SK-N-SH (cell line): ENCODE measurements at regions not wholly inside any gene's neighbourhood (a gene's known extent, or its start where the extent isn't known, plus 50 kb on each side); places are given as distances from the start of the nearest gene placed in this dataset.

Experiments
- CTCF ChIA-PET: fragments of 300-600, 350-600 bp; formaldehyde crosslinking; extraction: SDS; loops from one replicate; lab custom pipeline; 2021; lab: Yijun Ruan, JAX
- POLR2A ChIA-PET: fragments of 350-600 bp; sonication (Branson Sonifier 250); formaldehyde crosslinking; extraction: SDS; loops from one replicate; lab custom pipeline; 2020; ENCODE audit warnings: antibody characterized with exemption, inconsistent platforms; lab: Yijun Ruan, JAX
- DNase-seq: peaks from one replicate; pipeline ENCODE4 v3.0.0; 2012
- H2AFZ ChIP-seq: fragments of 200-600 bp; sonication (generic); 2 replicates; pipeline ENCODE4 v1.8.1; 2016; ENCODE audit warnings: antibody characterized with exemption, mild to moderate bottlenecking, low read depth
- H3F3A ChIP-seq: fragments of 200-600 bp; sonication (generic); replicated peaks from 2 replicates; pipeline ENCODE3; 2016; ENCODE audit warnings: antibody characterized with exemption, mild to moderate bottlenecking; ENCODE audit not compliant: insufficient read depth
- H3K27ac ChIP-seq, 2 experiments: fragments of 200-500 bp in 1 of 2; fragments of 200-600 bp in 1 of 2; sonication (Bioruptor generic) in 1 of 2; sonication (generic), shearing (Covaris generic) in 1 of 2; 2 replicates each; pipeline versions ENCODE4 v1.5.1 to v1.6.1; 2014 to 2016; ENCODE audit warnings: low read depth in 2 of 2, inconsistent platforms in 1 of 2, low read length in 1 of 2, mild to moderate bottlenecking in 1 of 2, mixed read lengths in 1 of 2
- H3K27me3 ChIP-seq: fragments of 200-600 bp; sonication (generic), shearing (Covaris generic); 2 replicates; pipeline ENCODE4 v1.6.1; 2016; ENCODE audit warnings: mixed run types; ENCODE audit not compliant: insufficient read depth
- H3K36me3 ChIP-seq, 2 experiments: fragments of 200-500 bp in 1 of 2; fragments of 200-600 bp in 1 of 2; sonication (Bioruptor generic) in 1 of 2; sonication (generic) in 1 of 2; replicated peaks in 1 of 2; 2 replicates each; pipeline versions ENCODE3 to v1.5.1; 2014 to 2016; ENCODE audit warnings: low read length in 1 of 2, mild to moderate bottlenecking in 1 of 2; ENCODE audit not compliant: insufficient read depth in 2 of 2, control insufficient read depth in 1 of 2
- H3K4me1 ChIP-seq, 2 experiments: fragments of 200-500 bp in 1 of 2; fragments of 200-600 bp in 1 of 2; sonication (Bioruptor generic) in 1 of 2; sonication (generic), shearing (Covaris generic) in 1 of 2; 2 replicates each; pipeline versions ENCODE4 v1.5.1 to v1.6.1; 2014 to 2016; ENCODE audit warnings: low read depth in 1 of 2, low read length in 1 of 2, mixed run types in 1 of 2; ENCODE audit not compliant: insufficient read depth in 2 of 2, control insufficient read depth in 1 of 2
- H3K4me2 ChIP-seq: fragments of 200-600 bp; sonication (generic), shearing (Covaris generic); 2 replicates; pipeline ENCODE4 v1.6.1; 2017; ENCODE audit warnings: mixed run types
- H3K4me3 ChIP-seq, 2 experiments: fragments of 200-500 bp in 1 of 2; fragments of 200-600 bp in 1 of 2; sonication (Bioruptor generic) in 1 of 2; sonication (generic), shearing (Covaris generic) in 1 of 2; 2 replicates each; pipeline versions ENCODE4 v1.5.1 to v1.8.1; 2014 to 2016; ENCODE audit warnings: low read depth in 2 of 2, inconsistent platforms in 1 of 2, low read length in 1 of 2, mild to moderate bottlenecking in 1 of 2, mixed read lengths in 1 of 2, moderate library complexity in 1 of 2
- H3K79me2 ChIP-seq: fragments of 200-600 bp; sonication (generic); 2 replicates; pipeline ENCODE4 v1.8.1; 2017; ENCODE audit warnings: mild to moderate bottlenecking; ENCODE audit not compliant: insufficient read depth
- H3K9ac ChIP-seq: fragments of 200-600 bp; sonication (generic); 2 replicates; pipeline ENCODE4 v1.6.1; 2017; ENCODE audit warnings: mixed run types
- H3K9me2 ChIP-seq: fragments of 200-600 bp; sonication (generic); 2 replicates; pipeline ENCODE4 v1.6.1; 2017; ENCODE audit warnings: mixed run types
- H3K9me3 ChIP-seq: fragments of 200-600 bp; sonication (generic); 2 replicates; pipeline ENCODE4 v1.6.1; 2017; ENCODE audit warnings: mixed run types, mild to moderate bottlenecking, moderate library complexity
- H4K20me1 ChIP-seq: fragments of 200-600 bp; sonication (generic); 2 replicates; pipeline ENCODE4 v1.6.1; 2017; ENCODE audit warnings: mild to moderate bottlenecking, mixed run types; ENCODE audit not compliant: insufficient read depth
- CHD2 ChIP-seq: fragments of 150-350 bp; IDR thresholded peaks from 2 replicates; pipeline ENCODE4 v1.6.1; 2018; ENCODE audit warnings: low read length; ENCODE audit not compliant: partially characterized antibody
- ELF1 ChIP-seq: IDR thresholded peaks from 2 replicates; pipeline ENCODE4 v1.4.0; 2012
- EP300 ChIP-seq, 2 experiments: IDR thresholded peaks; 2 replicates each; pipeline versions ENCODE4 v1.4.0 to v1.6.1; 2012; ENCODE audit warnings: borderline replicate concordance in 1 of 2, low read depth in 1 of 2, low read length in 1 of 2
- EZH2phosphoT487 ChIP-seq: fragments of 200-600 bp; sonication (generic); IDR thresholded peaks from 2 replicates; pipeline ENCODE4 v1.6.1; 2017; ENCODE audit warnings: low read depth, mixed run types, mild to moderate bottlenecking, antibody characterized with exemption, moderate library complexity, borderline replicate concordance
- FOSL2 ChIP-seq: IDR thresholded peaks from 2 replicates; pipeline ENCODE4 v1.4.0; 2012; ENCODE audit warnings: low read depth, mild to moderate bottlenecking, moderate library complexity, borderline replicate concordance
- GABPA ChIP-seq: IDR thresholded peaks from 2 replicates; pipeline ENCODE4 v1.4.0; 2012; ENCODE audit warnings: low read depth, mild to moderate bottlenecking
- JUND ChIP-seq: IDR thresholded peaks from 2 replicates; pipeline ENCODE4 v1.4.0; 2012
- NFIC ChIP-seq: IDR thresholded peaks from 2 replicates; pipeline ENCODE4 v1.4.0; 2012; ENCODE audit warnings: borderline replicate concordance
- NRF1 ChIP-seq: IDR thresholded peaks from 2 replicates; pipeline ENCODE4 v1.6.1; 2012; ENCODE audit warnings: low read depth, mild to moderate bottlenecking, low read length
- RCOR1 ChIP-seq: fragments of 150-350 bp; IDR thresholded peaks from 2 replicates; pipeline ENCODE4 v1.6.1; 2017; ENCODE audit warnings: antibody characterized with exemption, low read length
- RFX5 ChIP-seq: IDR thresholded peaks from 2 replicates; pipeline ENCODE4 v1.6.1; 2012; ENCODE audit warnings: mild to moderate bottlenecking, improper control_type of control experiment, low read length
- RXRA ChIP-seq: IDR thresholded peaks from 2 replicates; pipeline ENCODE4 v1.4.0; 2012; ENCODE audit warnings: low read depth, mild to moderate bottlenecking, borderline replicate concordance
- SIN3A ChIP-seq: IDR thresholded peaks from 2 replicates; pipeline ENCODE4 v1.6.1; 2012; ENCODE audit warnings: low read depth, mild to moderate bottlenecking, low read length, moderate library complexity, borderline replicate concordance
- SMC3 ChIP-seq: IDR thresholded peaks from 2 replicates; pipeline ENCODE4 v1.6.1; 2012; ENCODE audit warnings: low read depth, low read length, improper control_type of control experiment
- TCF12 ChIP-seq: IDR thresholded peaks from 2 replicates; pipeline ENCODE4 v1.4.0; 2012
- WGBS: methylation state at CpG from one replicate; pipeline ENCODE4 v1.1.6; 2017; ENCODE audit warnings: low lambda C conversion rate; 5-methylcytosine and 5-hydroxymethylcytosine counted together
- TF ChIP-seq, protein P1 (sequence below): IDR thresholded peaks from 2 replicates; pipeline ENCODE4 v1.4.0; 2012; ENCODE audit warnings: low read depth
- TF ChIP-seq, protein P2 (sequence below): IDR thresholded peaks from 2 replicates; pipeline ENCODE4 v1.6.1; 2012; ENCODE audit warnings: mild to moderate bottlenecking, low read depth, low read length, moderate library complexity
- TF ChIP-seq, protein P3 (sequence below): IDR thresholded peaks from 2 replicates; pipeline ENCODE4 v1.4.0; 2012; ENCODE audit warnings: low read depth, borderline replicate concordance
- TF ChIP-seq, protein P4 (sequence below): fragments of 150-350 bp; IDR thresholded peaks from 2 replicates; pipeline ENCODE4 v1.6.1; 2016; ENCODE audit warnings: mild to moderate bottlenecking, low read depth, low read length
- TF ChIP-seq, protein P5 (sequence below): fragments of 150-350 bp; IDR thresholded peaks from 2 replicates; pipeline ENCODE4 v1.6.1; 2017; ENCODE audit warnings: antibody characterized with exemption, low read length, low read depth, borderline replicate concordance

DNA sequence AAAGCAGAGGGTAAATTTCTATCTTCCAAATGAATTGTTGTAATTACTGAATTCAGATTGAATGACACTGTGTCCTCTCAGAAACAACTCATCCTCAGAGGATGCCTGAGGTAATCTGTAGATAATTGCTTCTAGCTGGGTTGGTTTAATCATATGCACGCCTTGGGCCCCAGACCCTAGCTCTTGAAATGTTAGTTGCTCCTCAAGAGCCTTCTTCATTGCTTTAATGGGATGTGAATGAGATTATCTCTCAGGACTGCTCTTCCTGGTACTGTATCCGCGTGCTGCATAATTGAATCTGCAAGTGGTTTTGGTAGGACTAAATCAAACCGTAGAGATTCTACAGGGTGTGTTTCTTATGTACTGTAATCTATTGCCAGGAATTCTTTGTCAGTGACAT is 569.3 kb upstream of the NEGR1 start:
- Histone ChIP-seq H3K79me2 (no peaks in the 10 kb centered on the region), H3K4me3 (no peak overlapping the region), H2AFZ (no peak overlapping the region), H3K9me2 (no peaks in the 10 kb centered on the region), H3K4me1 (no peaks in the 10 kb centered on the region; a peak in 1 of 4 replicates), H3K9me3 (no peaks in the 10 kb centered on the region), H3K36me3 (no peaks in the 10 kb centered on the region), H3K9ac (no peak overlapping the region), H4K20me1 (no peaks in the 10 kb centered on the region), H3K4me2 (no peak overlapping the region), H3F3A (no peaks in the 10 kb centered on the region), H3K27ac (no peak overlapping the region), H3K27me3 (no peaks in the 10 kb centered on the region)
- WGBS: 11% methylated on average over 4 of the region's 4 CpGs
- no peak for TF ChIP-seq TCF12
- TF ChIP-seq FOSL2: no peak
- ChIA-PET POLR2A (no interaction called here), CTCF (no interaction called here)
- no peak for DNase-seq

DNA sequence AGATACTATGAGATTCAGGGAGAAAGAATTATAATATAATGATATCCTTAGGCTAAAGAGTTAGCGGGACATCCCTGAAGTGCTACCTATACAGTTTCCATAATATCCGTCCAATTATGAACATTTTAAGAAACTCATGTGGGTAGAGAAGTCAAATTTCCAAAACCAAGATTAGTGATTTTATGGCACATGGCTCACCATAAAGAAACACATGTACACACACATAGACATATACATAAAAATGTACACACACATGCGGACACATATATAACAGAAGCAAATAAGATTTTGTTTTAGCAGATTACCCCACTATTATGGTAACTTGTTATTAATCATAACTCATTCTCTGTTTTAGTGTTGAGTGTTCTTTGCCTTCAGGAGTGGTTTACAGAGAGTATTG is 566.7 kb upstream of the NEGR1 start:
- DNase-seq: no peak
- whole genome bisulfite sequencing: 57% methylated on average over 3 of the region's 3 CpGs
- H2AFZ ChIP-seq: no peak overlapping the region
- no peak overlapping the region for H3K4me2 ChIP-seq
- ChIA-PET POLR2A (no interaction called here), CTCF (no interaction called here)
- H3K9me3 ChIP-seq: no peaks in the 10 kb centered on the region
- H3K27me3 ChIP-seq: no peaks in the 10 kb centered on the region
- H3K9ac ChIP-seq: no peak overlapping the region
- H3K79me2 ChIP-seq: no peaks in the 10 kb centered on the region
- H3K4me3 ChIP-seq: no peak overlapping the region
- H4K20me1 ChIP-seq: no peaks in the 10 kb centered on the region
- no peaks in the 10 kb centered on the region for H3F3A ChIP-seq
- no peaks in the 10 kb centered on the region for H3K36me3 ChIP-seq
- TF ChIP-seq, protein P1, sequence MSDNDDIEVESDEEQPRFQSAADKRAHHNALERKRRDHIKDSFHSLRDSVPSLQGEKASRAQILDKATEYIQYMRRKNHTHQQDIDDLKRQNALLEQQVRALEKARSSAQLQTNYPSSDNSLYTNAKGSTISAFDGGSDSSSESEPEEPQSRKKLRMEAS: no peak
- TF ChIP-seq NRF1: no peak
- TF ChIP-seq RXRA: no peak
- TF ChIP-seq, protein P2, sequence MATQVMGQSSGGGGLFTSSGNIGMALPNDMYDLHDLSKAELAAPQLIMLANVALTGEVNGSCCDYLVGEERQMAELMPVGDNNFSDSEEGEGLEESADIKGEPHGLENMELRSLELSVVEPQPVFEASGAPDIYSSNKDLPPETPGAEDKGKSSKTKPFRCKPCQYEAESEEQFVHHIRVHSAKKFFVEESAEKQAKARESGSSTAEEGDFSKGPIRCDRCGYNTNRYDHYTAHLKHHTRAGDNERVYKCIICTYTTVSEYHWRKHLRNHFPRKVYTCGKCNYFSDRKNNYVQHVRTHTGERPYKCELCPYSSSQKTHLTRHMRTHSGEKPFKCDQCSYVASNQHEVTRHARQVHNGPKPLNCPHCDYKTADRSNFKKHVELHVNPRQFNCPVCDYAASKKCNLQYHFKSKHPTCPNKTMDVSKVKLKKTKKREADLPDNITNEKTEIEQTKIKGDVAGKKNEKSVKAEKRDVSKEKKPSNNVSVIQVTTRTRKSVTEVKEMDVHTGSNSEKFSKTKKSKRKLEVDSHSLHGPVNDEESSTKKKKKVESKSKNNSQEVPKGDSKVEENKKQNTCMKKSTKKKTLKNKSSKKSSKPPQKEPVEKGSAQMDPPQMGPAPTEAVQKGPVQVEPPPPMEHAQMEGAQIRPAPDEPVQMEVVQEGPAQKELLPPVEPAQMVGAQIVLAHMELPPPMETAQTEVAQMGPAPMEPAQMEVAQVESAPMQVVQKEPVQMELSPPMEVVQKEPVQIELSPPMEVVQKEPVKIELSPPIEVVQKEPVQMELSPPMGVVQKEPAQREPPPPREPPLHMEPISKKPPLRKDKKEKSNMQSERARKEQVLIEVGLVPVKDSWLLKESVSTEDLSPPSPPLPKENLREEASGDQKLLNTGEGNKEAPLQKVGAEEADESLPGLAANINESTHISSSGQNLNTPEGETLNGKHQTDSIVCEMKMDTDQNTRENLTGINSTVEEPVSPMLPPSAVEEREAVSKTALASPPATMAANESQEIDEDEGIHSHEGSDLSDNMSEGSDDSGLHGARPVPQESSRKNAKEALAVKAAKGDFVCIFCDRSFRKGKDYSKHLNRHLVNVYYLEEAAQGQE: no peak
- TF ChIP-seq CHD2: no peak
- no peak for TF ChIP-seq RFX5
- TF ChIP-seq GABPA: no peak
- TF ChIP-seq, protein P3, sequence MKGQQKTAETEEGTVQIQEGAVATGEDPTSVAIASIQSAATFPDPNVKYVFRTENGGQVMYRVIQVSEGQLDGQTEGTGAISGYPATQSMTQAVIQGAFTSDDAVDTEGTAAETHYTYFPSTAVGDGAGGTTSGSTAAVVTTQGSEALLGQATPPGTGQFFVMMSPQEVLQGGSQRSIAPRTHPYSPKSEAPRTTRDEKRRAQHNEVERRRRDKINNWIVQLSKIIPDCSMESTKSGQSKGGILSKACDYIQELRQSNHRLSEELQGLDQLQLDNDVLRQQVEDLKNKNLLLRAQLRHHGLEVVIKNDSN: no peak
- TF ChIP-seq NFIC: no peak
- TF ChIP-seq RCOR1: no peak
- TF ChIP-seq JUND: no peak
- no peak for TF ChIP-seq EZH2phosphoT487
- no peak for TF ChIP-seq ELF1
- TF ChIP-seq SMC3: no peak
- TF ChIP-seq, protein P4, sequence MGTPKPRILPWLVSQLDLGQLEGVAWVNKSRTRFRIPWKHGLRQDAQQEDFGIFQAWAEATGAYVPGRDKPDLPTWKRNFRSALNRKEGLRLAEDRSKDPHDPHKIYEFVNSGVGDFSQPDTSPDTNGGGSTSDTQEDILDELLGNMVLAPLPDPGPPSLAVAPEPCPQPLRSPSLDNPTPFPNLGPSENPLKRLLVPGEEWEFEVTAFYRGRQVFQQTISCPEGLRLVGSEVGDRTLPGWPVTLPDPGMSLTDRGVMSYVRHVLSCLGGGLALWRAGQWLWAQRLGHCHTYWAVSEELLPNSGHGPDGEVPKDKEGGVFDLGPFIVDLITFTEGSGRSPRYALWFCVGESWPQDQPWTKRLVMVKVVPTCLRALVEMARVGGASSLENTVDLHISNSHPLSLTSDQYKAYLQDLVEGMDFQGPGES: no peak
- TF ChIP-seq, protein P5, sequence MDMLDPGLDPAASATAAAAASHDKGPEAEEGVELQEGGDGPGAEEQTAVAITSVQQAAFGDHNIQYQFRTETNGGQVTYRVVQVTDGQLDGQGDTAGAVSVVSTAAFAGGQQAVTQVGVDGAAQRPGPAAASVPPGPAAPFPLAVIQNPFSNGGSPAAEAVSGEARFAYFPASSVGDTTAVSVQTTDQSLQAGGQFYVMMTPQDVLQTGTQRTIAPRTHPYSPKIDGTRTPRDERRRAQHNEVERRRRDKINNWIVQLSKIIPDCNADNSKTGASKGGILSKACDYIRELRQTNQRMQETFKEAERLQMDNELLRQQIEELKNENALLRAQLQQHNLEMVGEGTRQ: no peak
- no peak for TF ChIP-seq TCF12
- no peak for TF ChIP-seq EP300 (IDR thresholded peaks at IDR 0.05; ENCODE audit: borderline replicate concordance in 1 of 2, low read depth in 1 of 2, low read length in 1 of 2)
- no peak for TF ChIP-seq SIN3A
- no peak overlapping the region for H3K27ac ChIP-seq
- H3K9me2 ChIP-seq: no peaks in the 10 kb centered on the region
- no peaks in the 10 kb centered on the region; a peak in 1 of 4 replicates for H3K4me1 ChIP-seq
